HL-60/S4 (cell line): ENCODE measurements at regions not wholly inside any gene's neighbourhood (a gene's known extent, or its start where the extent isn't known, plus 50 kb on each side); places are given as distances from the start of the nearest gene placed in this dataset.
"Not testable (repeated sequence)": the region's sequence is repeated elsewhere in the genome, so short reads cannot be mapped to it uniquely, and the experiment has no call there.

Experiments
- in situ Hi-C: fragments of 300-500 bp; cut with MboI; formaldehyde crosslinking; loops from 2 replicates; pipeline ENCODE4 v1.14.3; 2022; ENCODE audit warnings: low sequenced_read_pairs

DNA sequence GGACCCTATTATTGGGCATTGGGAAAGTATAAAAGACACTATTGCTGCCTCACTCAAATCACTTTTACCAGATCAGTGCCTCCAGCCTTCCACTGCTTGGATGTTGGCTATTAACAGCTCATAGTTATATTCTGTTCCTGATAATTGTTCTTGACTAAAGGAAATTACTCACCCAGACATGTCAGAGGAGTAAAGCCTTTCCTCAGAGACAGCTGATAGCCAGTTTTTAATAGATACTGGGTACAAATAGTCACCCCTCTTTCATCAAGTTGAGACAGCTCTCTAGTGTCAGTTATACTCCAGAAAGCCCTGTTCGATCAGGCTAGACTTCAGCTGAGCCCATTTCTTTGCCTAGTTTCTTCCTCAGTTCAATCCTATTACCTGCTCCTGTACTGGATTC is 876.1 kb upstream of the B3GALT2 start:
- in situ Hi-C loops = no loop called here

DNA sequence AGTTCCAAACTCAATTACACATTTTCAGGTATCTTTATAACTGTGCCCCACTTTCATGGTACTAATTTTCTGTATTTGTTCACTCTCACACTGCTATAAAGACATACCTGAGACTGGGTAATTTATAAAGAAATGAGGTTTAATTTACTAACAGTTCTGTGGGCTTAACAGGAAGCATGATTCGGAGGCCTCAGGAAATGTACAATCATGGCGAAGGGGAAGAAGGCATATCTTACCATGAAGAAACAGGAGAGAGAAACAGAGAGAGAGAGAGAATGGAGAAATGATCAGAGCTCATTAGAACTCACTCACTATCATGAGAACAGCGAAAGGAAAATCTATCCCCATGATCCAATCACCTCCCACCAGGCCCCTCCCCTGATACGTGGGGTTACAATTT is 874.1 kb upstream of the B3GALT2 start:
- in situ Hi-C loops = no loop called here

GRCh38 chr1:194058268-194058667 is 871.9 kb upstream of the B3GALT2 start:
- in situ Hi-C loops = not testable (repeated sequence)

GRCh38 chr1:194056169-194056568 is 869.8 kb upstream of the B3GALT2 start:
- in situ Hi-C loops = no loop called here

GRCh38 chr1:194055536-194055935 is 869.1 kb upstream of the B3GALT2 start:
- in situ Hi-C loops = no loop called here

DNA sequence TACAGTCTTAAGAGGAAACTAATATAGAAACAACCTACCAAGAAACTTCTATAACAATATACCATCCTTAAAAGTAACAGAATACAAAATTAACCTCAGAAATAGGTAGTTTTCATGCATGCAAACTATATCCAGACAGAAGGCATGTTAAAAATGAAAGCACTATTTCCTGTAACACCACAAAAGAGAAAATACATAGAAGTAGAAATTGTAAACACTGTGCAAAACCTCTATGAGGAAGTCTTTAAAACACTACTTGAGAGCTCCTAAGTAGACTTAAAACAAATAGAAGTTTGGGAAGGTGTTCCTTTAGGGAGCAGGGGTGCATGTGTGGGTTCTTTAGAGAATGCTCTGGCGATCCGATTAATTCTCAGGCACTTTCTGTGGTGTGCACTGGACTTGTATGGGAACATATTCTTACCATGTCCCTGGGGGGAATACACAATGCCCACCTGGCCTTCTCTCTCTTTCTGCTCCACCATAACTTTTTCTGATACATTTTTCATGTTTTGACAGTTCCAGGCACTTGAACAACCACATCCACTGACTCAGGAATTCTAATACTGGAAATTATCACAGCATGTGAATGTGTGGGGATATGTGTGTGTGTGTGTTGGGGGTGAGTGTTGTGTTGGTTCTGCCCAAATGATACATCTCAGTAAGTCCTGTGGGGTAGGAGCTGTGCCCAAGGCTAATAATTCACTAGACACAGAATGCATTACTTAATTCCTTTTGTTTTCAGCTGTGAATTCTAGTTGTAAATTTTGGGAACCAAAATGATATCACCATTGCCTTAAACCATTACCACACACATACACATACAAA is 866.3 kb upstream of the B3GALT2 start:
- in situ Hi-C loops = no loop called here

DNA sequence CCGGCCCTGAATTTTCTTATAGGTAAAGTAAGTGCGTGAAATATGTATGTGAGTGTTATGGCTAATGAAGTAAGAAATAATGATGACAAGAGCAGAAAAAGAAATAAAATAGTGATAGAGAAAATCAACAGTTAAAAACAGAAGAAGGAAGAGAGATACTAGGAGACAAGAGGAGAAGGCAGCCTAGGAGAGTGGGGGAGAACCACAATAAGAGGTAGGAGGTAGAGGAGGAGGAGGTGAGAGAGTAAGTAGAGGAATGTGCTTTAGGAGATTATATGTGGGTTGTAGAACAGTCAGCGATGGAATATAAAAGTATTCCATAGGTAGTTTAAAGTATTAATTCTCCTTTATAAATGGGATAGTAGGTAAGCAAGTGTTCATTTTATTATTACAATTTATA is 861.5 kb upstream of the B3GALT2 start:
- in situ Hi-C loops = no loop called here

DNA sequence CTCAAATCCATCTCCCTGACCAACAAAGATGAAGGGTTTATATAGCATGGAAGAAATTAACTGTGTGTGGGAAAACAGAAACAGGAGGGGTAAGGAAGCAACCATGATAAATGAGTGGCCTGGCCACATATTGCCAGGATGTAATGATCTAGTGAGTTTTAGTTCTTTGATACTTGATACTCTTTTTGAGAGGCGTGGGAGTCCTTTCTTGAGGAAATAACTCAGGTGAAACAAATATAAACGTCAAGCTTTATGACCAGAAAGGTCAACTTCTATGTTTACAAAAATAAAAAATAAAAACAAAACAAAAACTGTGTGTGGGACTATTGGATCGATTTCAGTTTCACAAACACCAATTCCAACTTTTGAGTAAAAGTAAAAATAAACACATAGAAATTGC is 860.8 kb upstream of the B3GALT2 start:
- in situ Hi-C loops = no loop called here

DNA sequence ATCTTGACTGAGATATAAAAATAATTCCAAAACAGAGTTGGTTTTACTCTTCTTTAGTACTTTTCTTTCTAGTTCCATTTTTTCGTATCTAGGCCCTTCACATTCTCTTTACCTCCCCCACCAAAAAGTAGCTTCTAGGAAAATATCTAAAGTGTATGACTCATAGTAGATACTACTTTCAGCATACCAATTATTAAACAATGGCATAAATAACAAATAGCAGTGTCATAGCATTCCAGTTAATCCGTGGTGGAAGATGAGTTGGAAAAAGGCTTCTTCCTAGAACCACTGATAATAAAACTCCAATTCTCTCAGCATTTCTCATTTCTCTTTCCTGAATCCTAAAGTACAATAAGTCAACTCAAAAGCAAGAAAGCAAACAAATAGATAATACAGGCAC is 859.0 kb upstream of the B3GALT2 start:
- in situ Hi-C loops = no loop called here

DNA sequence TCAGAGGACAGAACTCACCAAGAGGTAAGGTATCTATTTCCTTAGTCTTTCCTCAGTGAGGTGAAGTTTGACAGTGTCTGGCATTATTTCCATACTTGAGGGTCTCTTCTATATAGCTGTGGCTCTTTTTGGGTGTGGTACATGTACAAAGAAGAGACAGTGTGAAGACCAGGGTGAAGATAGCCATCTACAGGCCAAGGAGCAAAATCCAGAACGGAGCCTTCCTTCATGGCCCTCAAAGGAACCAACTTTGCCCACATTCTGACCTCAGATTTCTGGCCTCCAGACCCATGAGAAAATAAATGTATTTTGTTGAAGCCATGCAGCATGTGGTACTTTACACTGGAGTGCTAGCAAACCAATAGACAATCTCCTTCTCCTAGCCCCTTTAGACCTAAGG is 858.5 kb upstream of the B3GALT2 start:
- in situ Hi-C loops = no loop called here

- in situ Hi-C loops = no loop called here
These were observed 857.8 kb upstream of the B3GALT2 start for GRCh38 chr1:194043984-194044755.

GRCh38 chr1:194042736-194043135 is 856.3 kb upstream of the B3GALT2 start:
- in situ Hi-C loops = no loop called here

- in situ Hi-C loops = no loop called here
These were observed 854.1 kb upstream of the B3GALT2 start for GRCh38 chr1:194040496-194040895.

DNA sequence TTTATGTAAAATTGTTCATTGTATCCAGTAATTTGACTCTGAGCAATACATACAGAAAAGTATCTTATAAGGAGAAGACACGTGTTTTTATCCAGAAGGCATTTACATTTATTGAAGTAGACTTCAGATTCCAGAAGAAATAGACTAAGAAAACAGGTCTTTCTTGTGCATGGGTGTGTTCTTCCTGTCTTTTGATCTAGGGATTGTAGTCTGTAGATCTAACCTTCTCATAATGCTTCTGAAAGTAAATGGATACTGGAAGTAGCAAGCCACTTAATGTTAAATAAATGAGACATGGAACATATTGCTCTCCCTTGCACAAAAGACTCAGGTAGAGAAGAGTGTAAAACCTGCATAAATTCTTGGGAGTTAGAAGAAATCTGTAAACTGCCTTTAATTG is 853.2 kb upstream of the B3GALT2 start:
- in situ Hi-C loops = no loop called here

- in situ Hi-C loops = no loop called here
These were observed 847.2 kb upstream of the B3GALT2 start for GRCh38 chr1:194033646-194034045.

DNA sequence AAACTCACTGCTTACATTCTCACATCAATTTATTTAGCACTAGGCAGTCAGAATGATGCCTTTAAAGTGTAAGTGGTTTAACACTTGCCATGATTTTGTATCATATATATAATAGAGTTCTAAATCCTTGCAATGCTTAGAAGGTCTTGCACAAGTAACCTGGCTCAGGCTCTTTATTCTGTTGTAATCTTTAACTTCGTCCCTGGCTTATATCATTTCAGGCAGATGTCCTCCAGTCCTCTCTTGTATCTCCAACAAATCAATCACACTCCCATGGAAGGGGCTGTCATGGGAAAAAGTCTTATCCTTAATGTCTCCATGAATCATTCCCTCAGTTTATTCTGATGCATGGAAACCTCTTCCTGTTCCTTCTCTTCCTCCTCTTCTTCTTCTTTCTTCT is 841.6 kb upstream of the B3GALT2 start:
- in situ Hi-C loops = no loop called here

DNA sequence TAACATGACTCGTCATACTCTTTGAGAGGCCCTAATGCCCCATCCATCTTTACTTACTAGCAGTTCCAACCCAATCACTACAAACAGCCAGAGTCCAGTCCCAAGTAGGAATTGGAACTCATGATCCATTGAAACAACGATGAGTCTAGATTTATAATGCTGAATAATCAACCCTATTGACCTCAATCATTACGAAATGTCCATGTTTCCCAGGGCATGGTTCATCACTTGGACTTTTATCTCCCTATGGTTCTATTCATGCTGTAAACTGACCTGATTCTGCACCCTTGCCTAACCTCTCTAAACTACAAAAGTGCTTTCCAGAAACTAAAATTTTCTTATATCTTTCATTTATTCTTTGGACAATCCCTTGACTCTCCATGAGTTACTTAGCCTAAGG is 840.0 kb upstream of the B3GALT2 start:
- in situ Hi-C loops = no loop called here

- in situ Hi-C loops = no loop called here
These were observed 838.2 kb upstream of the B3GALT2 start for GRCh38 chr1:194024659-194025058.

- in situ Hi-C loops = no loop called here
These were observed 827.6 kb upstream of the B3GALT2 start for GRCh38 chr1:194014014-194014413.

- in situ Hi-C loops = no loop called here
These were observed 827.1 kb upstream of the B3GALT2 start for GRCh38 chr1:194013561-194013960.

DNA sequence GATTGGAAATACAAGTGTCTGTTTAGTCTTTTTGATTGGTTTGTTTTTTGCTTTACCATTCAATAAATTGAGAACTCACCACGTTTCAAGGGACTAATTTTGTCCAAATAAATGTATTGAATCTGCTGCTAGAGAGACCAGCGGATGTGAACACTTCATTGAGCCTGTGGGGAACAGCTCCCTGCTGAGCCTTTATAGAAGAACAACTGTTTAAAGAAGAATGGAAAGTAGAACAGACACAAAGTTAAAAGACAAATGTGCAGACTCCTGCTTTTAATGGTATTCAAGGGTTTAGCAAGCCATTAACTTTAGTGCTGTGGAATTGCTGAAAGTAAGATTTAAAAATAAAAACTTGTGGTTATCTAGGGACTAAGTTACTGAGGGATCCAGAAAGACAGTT is 817.7 kb upstream of the B3GALT2 start:
- in situ Hi-C loops = no loop called here

DNA sequence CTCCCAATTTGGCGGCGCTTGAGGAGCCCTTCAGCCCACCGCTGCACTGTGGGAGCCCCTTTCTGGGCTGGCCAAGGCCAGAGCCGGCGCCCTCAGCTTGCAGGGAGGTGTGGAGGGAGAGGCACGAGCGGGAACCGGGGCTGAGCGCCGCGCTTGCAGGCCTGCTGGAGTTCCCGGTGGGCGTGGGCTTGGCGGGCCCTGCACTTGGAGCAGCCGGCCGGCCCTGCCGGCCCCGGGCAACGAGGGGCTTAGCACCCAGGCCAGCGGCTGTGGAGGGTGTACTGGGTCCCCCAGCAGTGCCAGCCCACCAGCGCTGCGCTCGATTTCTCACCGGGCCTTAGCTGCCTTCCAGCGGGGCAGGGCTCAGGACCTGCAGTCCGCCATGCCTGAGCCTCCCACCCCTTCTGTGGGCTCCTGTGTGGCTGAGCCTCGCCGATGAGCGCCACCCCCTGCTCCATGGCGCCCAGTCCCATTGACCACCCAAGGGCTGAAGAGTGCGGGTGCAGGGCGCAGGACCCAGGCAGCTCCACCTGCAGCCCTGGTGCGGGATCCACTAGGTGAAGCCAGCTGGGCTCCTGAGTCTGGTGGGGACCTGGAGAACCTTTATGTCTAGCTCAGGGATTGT is 815.4 kb upstream of the B3GALT2 start:
- in situ Hi-C loops = not testable (repeated sequence)
